ENCODE measurements at regions not wholly inside any gene's neighbourhood (a gene's known extent, or its start where the extent isn't known, plus 50 kb on each side); places are given as distances from the start of the nearest gene placed in this dataset.

- no peak overlapping the region for H3K9ac ChIP-seq (ENCODE audit: low read depth, low read length)
- peaks cover 8% of the 10 kb centered on the region for H3K27me3 ChIP-seq (ENCODE audit: control insufficient read depth, insufficient read depth, low read length)
- H2BK15ac ChIP-seq (ENCODE audit: low read depth, low read length), result no peak overlapping the region
- H3K4ac ChIP-seq (ENCODE audit: low read depth, low read length), result no peak overlapping the region
- H3K9me1 ChIP-seq (ENCODE audit: insufficient read depth, low read length), result no peaks in the 10 kb centered on the region
- dilution Hi-C loops (cut with HindIII; ENCODE audit: low sequenced_read_pairs, unreplicated experiment), result no loop called here
- ATAC-seq (ENCODE audit: low read depth) (no peak), DNase-seq (no peak)
- intact Hi-C loops (cut with micrococcal nuclease), result no loop called here
- no peak overlapping the region for H3K56ac ChIP-seq (ENCODE audit: extremely low read depth, insufficient read depth, low read length)
- no peak overlapping the region for H3K18ac ChIP-seq (ENCODE audit: low read depth, low read length)
- in situ Hi-C loops (cut with MboI; ENCODE audit: low sequenced_read_pairs), result no loop called here
- H2BK120ac ChIP-seq (ENCODE audit: low read depth, low read length), result no peak overlapping the region
- H2AK5ac ChIP-seq (ENCODE audit: low read depth, low read length), result no peak overlapping the region
- no peak overlapping the region for H2BK5ac ChIP-seq (ENCODE audit: low read depth, low read length, poor library complexity, severe bottlenecking)
- H3K27ac ChIP-seq (ENCODE audit: insufficient read depth, low read length), result no peak overlapping the region
- H3K4me1 ChIP-seq (ENCODE audit: control insufficient read depth, insufficient read depth, low read length), result peaks cover 2% of the 10 kb centered on the region
- BruUV-seq (replicated peaks), result no TSS peak
- ChIA-PET POLR2A (ENCODE audit: unreplicated experiment) (no interaction called here), CTCF (no interaction called here)
- H2AK9ac ChIP-seq (replicated peaks; ENCODE audit: low read depth, low read length, poor library complexity), result no peak overlapping the region
- H3K14ac ChIP-seq (replicated peaks; ENCODE audit: low read depth, low read length), result no peak overlapping the region
- H3K4me3 ChIP-seq (ENCODE audit: insufficient read depth, low read depth, low read length), result no peak overlapping the region
- TF ChIP-seq, protein P1, sequence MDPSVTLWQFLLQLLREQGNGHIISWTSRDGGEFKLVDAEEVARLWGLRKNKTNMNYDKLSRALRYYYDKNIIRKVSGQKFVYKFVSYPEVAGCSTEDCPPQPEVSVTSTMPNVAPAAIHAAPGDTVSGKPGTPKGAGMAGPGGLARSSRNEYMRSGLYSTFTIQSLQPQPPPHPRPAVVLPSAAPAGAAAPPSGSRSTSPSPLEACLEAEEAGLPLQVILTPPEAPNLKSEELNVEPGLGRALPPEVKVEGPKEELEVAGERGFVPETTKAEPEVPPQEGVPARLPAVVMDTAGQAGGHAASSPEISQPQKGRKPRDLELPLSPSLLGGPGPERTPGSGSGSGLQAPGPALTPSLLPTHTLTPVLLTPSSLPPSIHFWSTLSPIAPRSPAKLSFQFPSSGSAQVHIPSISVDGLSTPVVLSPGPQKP (IDR thresholded peaks at IDR 0.05; ENCODE audit: borderline replicate concordance, low read depth, low read length), result no peak
- TF ChIP-seq MAFK (IDR thresholded peaks at IDR 0.05; ENCODE audit: low read depth, low read length) (no peak), CTCF (conservative IDR thresholded peaks at IDR 0.05; ENCODE audit: low read depth, low read length) (no peak), MXI1 (IDR thresholded peaks at IDR 0.05; ENCODE audit: borderline replicate concordance, low read depth, low read length) (no peak), BHLHE40 (IDR thresholded peaks at IDR 0.05; ENCODE audit: low read depth, low read length) (no peak), CHD1 (IDR thresholded peaks at IDR 0.05; ENCODE audit: low read depth, low read length) (no peak), RAD21 (IDR thresholded peaks at IDR 0.05; ENCODE audit: low read length) (no peak), MAZ (IDR thresholded peaks at IDR 0.05; ENCODE audit: borderline replicate concordance, low read depth, low read length) (no peak), CEBPB (IDR thresholded peaks at IDR 0.05; ENCODE audit: low read depth, low read length) (no peak), SMC3 (IDR thresholded peaks at IDR 0.05; ENCODE audit: low read depth, low read length) (no peak), FOS (IDR thresholded peaks at IDR 0.05; ENCODE audit: low read depth, low read length) (no peak), RCOR1 (IDR thresholded peaks at IDR 0.05; ENCODE audit: insufficient replicate concordance, low read length) (no peak)
- TF ChIP-seq, protein P2, sequence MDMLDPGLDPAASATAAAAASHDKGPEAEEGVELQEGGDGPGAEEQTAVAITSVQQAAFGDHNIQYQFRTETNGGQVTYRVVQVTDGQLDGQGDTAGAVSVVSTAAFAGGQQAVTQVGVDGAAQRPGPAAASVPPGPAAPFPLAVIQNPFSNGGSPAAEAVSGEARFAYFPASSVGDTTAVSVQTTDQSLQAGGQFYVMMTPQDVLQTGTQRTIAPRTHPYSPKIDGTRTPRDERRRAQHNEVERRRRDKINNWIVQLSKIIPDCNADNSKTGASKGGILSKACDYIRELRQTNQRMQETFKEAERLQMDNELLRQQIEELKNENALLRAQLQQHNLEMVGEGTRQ (IDR thresholded peaks at IDR 0.05; ENCODE audit: low read depth, low read length), result no peak
- H2BK20ac ChIP-seq (ENCODE audit: low read depth, low read length), result no peak overlapping the region
- H3K23ac ChIP-seq (ENCODE audit: low read depth, low read length), result no peak overlapping the region
- H2AFZ ChIP-seq (replicated peaks; ENCODE audit: low read length, poor library complexity), result no peak overlapping the region
- H3K9me3 ChIP-seq (ENCODE audit: control insufficient read depth, insufficient read depth, low read length), result no peaks in the 10 kb centered on the region
- H4K91ac ChIP-seq (ENCODE audit: insufficient read depth, low read depth, low read length), result no peak overlapping the region
- no peaks in the 10 kb centered on the region for H3K36me3 ChIP-seq (ENCODE audit: control insufficient read depth, insufficient read depth, low read length)
- H4K8ac ChIP-seq (ENCODE audit: low read depth in 2 of 2, low read length in 2 of 2), result no peak overlapping the region
- no peak overlapping the region for H3K4me2 ChIP-seq (ENCODE audit: low read depth, low read length)
- H3K79me1 ChIP-seq (ENCODE audit: low read depth in 1 of 2, low read length in 2 of 2), result no peaks in the 10 kb centered on the region
- no peak overlapping the region for H4K5ac ChIP-seq (ENCODE audit: low read depth, low read length)
- WGBS, 2 experiments (ENCODE audit: extremely low coverage in 2 of 2, insufficient read length in 1 of 2), result no CpG with 5 or more reads among the region's 3 CpGs
- H4K20me1 ChIP-seq (ENCODE audit: insufficient read depth, low read length), result no peaks in the 10 kb centered on the region
Observed at GRCh38 chr12:47410862-47411261, 295.0 kb downstream of the RPAP3 start.
